NOMO-1 treated with DMSO at 0.1 percent for 48 hours (cell line): ENCODE measurements at regions not wholly inside any gene's neighbourhood (a gene's known extent, or its start where the extent isn't known, plus 50 kb on each side); places are given as distances from the start of the nearest gene placed in this dataset.

Experiments
- DNase-seq: peaks from one replicate; lab custom pipeline; 2025; ENCODE audit not compliant: unreplicated experiment; lab: John Stamatoyannopoulos, UW

- DNase-seq, result no peak
Observed at GRCh38 chr11:81472646-81473045, 1261.0 kb downstream of the FAM181B start.

GRCh38 chr11:81470446-81470845 lies 1263.2 kb downstream of the FAM181B start:
- no peak for DNase-seq

- no peak for DNase-seq
Observed at GRCh38 chr11:81459766-81460306, 1273.8 kb downstream of the FAM181B start.

GRCh38 chr11:81449588-81450156 lies 1284.0 kb downstream of the FAM181B start:
- DNase-seq, result no peak

GRCh38 chr11:81444297-81444696 lies 1289.4 kb downstream of the FAM181B start:
- no peak for DNase-seq

- no peak for DNase-seq
Observed at GRCh38 chr11:81432333-81432732, 1301.3 kb downstream of the FAM181B start.

GRCh38 chr11:81424822-81425221 lies 1308.8 kb downstream of the FAM181B start:
- DNase-seq, result no peak

GRCh38 chr11:81422402-81422801 lies 1311.3 kb downstream of the FAM181B start:
- no peak for DNase-seq

- no peak for DNase-seq
Observed at GRCh38 chr11:81421251-81421860, 1312.3 kb downstream of the FAM181B start.

GRCh38 chr11:81420668-81421250 lies 1312.9 kb downstream of the FAM181B start:
- DNase-seq, result no peak

GRCh38 chr11:81397316-81397715 lies 1336.3 kb downstream of the FAM181B start:
- DNase-seq, result no peak

GRCh38 chr11:81394311-81394710 lies 1339.4 kb downstream of the FAM181B start:
- DNase-seq, result no peak

- no peak for DNase-seq
Observed at GRCh38 chr11:81388326-81388725, 1345.3 kb downstream of the FAM181B start.

- DNase-seq, result no peak
Observed at GRCh38 chr11:81380395-81380794, 1353.3 kb downstream of the FAM181B start.

GRCh38 chr11:81377418-81377817 lies 1356.2 kb downstream of the FAM181B start:
- DNase-seq, result no peak

GRCh38 chr11:81373986-81374385 lies 1359.7 kb downstream of the FAM181B start:
- DNase-seq, result no peak

GRCh38 chr11:81368192-81368591 lies 1365.5 kb downstream of the FAM181B start:
- DNase-seq, result no peak

GRCh38 chr11:81365496-81365895 lies 1368.2 kb downstream of the FAM181B start:
- DNase-seq, result no peak

- no peak for DNase-seq
Observed at GRCh38 chr11:81359476-81359875, 1374.2 kb downstream of the FAM181B start.

- DNase-seq, result no peak
Observed at GRCh38 chr11:81345609-81346008, 1388.1 kb downstream of the FAM181B start.

- DNase-seq, result no peak
Observed at GRCh38 chr11:81342966-81343365, 1390.7 kb downstream of the FAM181B start.

GRCh38 chr11:81340225-81340624 lies 1393.4 kb downstream of the FAM181B start:
- no peak for DNase-seq
